Sigmoid colon (tissue), 4 donors: ENCODE measurements at regions not wholly inside any gene's neighbourhood (a gene's known extent, or its start where the extent isn't known, plus 50 kb on each side); places are given as distances from the start of the nearest gene placed in this dataset.

ENCODE experiments used
- EP300 ChIP-seq, 4 donors: sonication (generic); formaldehyde crosslinking; IDR thresholded peaks; one replicate each; pipeline ENCODE4 v1.6.1; 2017; ENCODE audit warnings: antibody characterized with exemption in 4 of 4
- POLR2A ChIP-seq, 2 donors: fragments of 450-650 bp; IDR thresholded peaks; one replicate each; pipeline ENCODE4 v1.6.1; 2016; ENCODE audit warnings: antibody characterized with exemption in 2 of 2, mild to moderate bottlenecking in 2 of 2, moderate library complexity in 2 of 2
- POLR2AphosphoS5 ChIP-seq, 4 donors: sonication (generic); formaldehyde crosslinking; IDR thresholded peaks; one replicate each; pipeline ENCODE4 v1.6.1; 2017; ENCODE audit warnings: antibody characterized with exemption in 4 of 4
- TF ChIP-seq, protein P1 (sequence below), 4 experiments: fragments of 450-650 bp in 3 of 4; fragments of 200-600 bp in 1 of 4; IDR thresholded peaks; one replicate each; pipeline ENCODE4 v1.5.1; 2016 to 2019; ENCODE audit warnings: antibody characterized with exemption in 4 of 4, mild to moderate bottlenecking in 3 of 4, moderate library complexity in 2 of 4

DNA sequence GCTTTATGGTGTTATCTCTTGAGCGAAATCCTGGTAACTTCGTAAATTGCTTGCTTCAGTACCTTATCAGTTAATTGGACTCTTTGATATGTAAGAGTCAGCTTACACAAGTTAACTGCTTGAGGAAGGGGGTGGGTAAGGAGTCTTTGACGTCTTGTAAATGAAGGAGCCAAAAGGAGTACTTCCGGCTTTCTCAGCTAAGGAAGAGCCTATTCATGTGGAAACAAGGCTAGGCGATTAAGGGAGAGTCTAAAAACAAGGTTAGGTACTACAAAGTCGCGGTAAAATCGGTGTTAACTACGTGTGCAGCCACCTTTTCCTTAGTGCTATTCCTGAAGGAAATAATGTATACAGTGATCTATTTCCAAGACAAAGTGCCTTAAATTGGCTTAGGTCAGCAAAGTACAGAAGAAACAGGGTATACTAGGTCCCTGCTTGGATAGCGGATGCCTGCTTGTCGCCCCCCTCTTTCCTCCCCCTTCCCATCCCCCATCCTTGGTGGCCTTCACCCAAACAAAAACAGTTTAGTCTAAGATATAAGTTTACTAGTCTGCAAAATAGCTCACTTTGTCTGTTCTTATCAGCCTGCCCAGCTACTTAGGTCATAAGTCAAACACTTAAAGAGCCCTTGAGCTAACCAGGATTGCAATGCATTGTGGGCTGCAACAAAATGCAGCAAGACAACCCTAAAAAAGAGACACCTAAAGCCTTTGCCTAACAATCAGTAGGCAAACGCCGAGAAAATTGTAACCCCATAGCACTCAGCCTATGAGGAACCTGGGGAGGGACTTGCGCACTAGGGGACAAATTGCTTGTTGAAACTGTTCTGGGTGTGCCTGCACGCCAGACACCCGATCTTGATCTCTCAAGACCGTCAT is 147.3 kb downstream of the TRIM27 start:
- TF ChIP-seq, protein P1, sequence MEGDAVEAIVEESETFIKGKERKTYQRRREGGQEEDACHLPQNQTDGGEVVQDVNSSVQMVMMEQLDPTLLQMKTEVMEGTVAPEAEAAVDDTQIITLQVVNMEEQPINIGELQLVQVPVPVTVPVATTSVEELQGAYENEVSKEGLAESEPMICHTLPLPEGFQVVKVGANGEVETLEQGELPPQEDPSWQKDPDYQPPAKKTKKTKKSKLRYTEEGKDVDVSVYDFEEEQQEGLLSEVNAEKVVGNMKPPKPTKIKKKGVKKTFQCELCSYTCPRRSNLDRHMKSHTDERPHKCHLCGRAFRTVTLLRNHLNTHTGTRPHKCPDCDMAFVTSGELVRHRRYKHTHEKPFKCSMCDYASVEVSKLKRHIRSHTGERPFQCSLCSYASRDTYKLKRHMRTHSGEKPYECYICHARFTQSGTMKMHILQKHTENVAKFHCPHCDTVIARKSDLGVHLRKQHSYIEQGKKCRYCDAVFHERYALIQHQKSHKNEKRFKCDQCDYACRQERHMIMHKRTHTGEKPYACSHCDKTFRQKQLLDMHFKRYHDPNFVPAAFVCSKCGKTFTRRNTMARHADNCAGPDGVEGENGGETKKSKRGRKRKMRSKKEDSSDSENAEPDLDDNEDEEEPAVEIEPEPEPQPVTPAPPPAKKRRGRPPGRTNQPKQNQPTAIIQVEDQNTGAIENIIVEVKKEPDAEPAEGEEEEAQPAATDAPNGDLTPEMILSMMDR (IDR thresholded peaks at IDR 0.05): no peak
- no peak for TF ChIP-seq POLR2AphosphoS5 (IDR thresholded peaks at IDR 0.05)
- no peak for TF ChIP-seq POLR2A (IDR thresholded peaks at IDR 0.05)
- no peak for TF ChIP-seq EP300 (IDR thresholded peaks at IDR 0.05)
